GM19395 (cell line): ENCODE measurements at regions not wholly inside any gene's neighbourhood (a gene's known extent, or its start where the extent isn't known, plus 50 kb on each side); places are given as distances from the start of the nearest gene placed in this dataset.

Source experiments
- ATAC-seq: cut with Tn5 transposase; IDR thresholded peaks from one replicate; pipeline ENCODE4 v1.9.1; 2021; ENCODE audit warnings: mild to moderate bottlenecking, moderate library complexity; ENCODE audit not compliant: unreplicated experiment

DNA sequence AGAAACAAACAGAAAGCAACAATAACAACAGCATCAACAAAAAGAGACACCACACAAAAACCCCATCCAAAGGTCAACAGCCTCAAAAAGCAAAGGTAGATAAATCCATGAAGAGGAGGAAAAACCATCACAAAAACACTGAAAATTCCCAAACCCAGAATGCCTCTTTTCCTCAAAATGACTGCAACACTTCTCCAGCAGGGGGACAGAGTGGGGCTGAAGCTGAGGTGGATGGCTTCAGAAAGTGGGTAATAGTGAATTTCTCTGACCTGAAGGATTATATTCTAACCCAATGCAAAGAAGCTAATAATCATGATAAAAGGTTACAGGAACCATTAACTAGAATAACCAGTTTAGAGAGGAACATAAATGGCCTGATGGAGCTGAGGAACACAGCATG lies 888.2 kb downstream of the RAB28 start:
- ATAC-seq: no peak

DNA sequence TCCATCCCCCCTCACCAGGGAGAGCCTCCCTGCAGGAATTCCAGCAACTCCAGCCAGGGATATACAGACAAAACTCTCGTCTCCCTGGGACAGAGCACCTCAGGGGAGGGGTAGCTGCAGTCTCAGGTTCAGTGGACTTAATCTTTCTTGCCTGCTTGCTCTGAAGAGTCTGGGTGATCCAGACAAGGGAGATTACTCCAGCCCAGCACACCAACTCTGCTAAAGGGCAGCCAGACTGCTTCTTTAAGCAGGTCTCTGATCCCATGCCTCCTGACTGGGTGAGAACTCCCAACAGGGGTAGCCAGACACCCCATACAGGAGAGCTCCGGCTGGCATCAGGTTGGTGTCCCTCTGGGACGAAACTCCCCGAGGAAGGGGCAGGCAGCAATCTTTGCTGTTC lies 888.7 kb downstream of the RAB28 start:
- no peak for ATAC-seq

DNA sequence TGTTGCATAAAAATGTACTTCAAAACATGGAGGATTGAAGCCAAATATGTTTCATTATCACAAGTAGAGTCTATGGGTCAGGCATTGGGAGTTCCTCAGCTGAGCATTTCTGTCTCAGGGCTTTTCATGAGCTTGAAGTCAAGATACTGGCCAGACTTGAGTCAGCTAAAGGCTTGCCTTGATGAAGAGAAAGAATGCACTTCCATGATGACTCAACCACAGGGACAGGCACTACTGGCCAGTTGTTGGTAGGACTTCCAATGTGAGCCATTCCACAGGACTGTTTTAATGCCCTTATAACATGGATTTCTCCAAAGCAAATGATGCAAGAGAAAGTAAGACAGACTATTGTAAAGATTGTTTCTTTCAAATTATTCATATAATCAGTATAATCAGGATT lies 895.6 kb downstream of the RAB28 start:
- no peak for ATAC-seq

DNA sequence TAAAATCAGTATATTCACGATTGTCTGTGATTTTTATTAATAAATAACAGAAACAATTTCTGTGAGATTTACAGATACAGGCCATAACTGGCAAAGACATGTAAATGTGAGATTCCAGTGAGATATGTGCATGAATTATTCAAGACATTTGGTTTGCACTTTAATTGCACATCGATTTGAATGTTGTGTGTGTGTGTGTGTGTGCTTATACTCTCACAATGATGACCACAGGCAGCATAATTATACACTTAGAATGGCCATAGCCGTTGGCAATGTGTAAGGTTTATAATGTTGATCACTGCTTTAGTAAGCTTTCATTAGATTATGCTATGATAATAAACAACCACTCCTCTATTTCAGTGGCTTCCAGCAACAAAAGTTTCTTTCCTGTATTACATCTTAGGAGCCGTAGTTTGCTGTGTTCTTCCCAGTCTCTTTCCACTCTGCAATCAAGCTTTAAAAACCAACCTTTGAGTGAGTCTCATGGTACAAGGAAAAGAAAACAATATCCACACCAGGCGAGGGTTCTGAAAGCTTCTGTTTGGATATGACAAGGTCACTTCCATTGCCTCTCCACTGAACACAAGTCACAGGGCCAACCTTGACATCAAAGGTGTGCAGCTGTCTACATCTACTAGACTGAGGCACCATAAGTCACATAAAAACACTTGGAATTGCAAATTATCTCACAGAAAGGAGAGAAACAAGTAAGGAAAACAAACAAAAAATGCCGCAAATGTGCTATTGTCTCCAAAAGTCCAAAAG lies 897.7 kb downstream of the RAB28 start:
- ATAC-seq: no peak

DNA sequence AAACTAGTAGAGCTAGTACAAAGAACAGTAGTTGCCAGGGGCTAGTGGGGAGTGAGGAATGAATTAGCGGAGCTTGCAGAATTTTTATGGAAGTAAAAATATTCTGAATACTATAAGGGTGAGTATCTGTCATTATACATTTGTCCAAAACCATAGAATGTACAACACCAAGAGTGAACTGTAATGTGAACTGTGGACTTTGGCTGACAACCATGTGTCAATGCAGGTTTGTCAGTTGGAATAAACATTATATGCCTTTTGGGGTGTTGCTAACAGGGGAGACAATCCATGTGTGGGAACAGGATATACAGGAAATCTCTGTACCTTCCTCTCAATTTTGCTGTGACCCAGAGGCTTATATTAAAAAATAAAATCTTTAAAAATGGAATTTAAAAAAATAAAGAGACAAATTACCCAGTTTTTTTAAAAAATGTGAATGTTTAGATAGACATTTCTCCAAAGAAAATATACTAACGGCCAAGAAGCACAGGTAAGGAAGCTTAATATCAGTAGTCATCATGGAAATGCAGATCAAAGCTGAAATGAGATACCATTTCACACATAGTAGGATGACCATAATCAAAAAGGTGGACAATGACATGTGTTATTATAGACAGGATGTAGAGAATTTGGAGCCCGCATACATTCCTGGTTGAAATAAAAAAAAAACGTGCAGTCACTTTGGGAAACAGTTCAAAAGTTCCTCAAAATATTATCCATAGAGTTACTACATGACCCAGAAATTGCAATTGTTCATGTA lies 899.8 kb downstream of the RAB28 start:
- ATAC-seq: no peak

DNA sequence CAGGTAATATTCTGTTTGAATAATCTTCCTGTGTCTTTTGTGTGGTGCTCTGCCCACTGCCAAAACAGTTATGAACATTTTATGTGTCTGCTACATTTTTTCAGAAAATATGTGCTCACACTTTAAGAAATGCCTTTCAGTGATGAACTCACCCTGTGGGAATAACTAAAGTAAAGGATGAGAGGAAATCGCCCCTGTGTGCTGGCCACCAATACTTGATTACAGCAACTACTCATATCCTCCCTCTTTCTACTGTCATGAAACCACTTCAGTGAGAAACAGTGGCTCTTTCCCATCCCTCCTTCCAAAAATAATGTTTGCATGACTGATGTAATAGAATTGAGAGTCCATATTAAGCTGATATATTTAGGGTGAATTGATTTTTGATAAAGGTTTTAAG lies 900.9 kb downstream of the RAB28 start:
- ATAC-seq: no peak

DNA sequence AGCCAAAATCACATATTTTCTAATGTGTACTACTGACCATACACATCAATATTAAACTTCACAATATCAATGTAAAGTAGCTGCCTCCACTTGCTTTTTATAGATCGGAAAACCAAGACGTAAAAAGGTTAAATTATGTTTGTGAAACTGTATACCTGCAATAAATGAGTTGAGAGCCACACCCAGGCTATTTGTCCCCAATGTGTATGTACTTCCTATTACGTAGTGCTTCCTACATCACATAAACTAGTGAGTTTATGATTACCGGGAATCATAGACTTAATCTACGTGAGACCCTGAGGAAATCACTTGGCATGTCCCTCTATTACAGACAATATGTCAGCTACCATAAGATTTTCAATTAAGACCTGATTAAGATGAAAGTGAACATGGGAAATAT lies 903.4 kb downstream of the RAB28 start:
- no peak for ATAC-seq

DNA sequence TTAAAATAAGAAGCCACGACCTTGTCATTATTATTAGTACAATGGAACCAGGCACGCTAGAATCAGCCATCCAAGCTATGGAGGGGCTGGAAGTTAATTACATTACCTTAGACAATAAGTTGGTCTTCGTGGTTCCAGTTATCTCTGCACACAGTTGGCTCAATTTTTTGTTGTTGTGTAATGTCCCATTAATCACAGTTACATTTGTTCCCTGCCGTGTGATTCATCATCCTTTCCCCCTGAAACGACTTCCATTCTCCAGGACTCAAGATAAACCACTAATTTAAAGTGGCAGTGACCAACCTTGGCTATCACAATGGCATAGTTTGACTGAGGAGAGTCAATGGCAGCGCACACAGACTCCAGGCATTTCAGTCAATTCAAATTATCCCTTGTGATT lies 905.0 kb downstream of the RAB28 start:
- ATAC-seq: no peak

DNA sequence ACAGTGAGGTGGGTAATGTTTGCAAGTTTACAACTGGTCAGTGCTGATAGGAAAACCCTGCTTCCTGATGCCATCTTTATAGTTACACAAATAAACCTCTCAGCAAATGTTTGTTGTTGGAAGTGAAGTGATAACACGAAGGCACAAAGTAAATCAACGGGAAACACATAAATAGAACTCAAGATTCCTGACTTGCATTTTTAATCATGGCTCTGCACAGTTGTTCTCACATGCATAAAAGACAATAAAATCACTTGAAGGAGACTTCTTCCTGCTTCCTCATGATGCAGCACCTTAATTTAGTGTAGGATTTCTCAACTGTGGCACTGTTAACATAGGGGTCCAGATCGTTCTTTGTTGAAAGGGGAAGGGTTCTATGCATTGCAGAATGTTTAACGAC lies 907.7 kb downstream of the RAB28 start:
- no peak for ATAC-seq

DNA sequence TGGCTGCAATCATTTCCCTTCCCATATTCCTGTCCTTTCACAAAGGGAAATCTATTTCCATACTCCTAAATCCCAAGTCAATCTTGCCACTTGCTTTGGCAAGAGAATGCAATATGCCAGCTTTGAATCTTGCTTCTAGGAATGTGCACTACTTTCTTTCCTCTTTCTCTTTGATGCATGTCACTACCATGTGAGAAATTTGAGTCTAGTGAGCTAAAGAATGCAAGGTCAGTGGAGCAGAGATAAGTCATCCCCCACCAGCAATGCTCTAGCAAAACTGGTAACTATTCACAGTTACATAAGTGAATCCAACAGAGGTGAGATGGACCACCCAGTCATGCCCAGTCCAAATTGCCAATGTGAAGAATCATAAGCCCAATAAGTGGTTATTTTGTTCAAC lies 910.4 kb downstream of the RAB28 start:
- ATAC-seq: no peak

DNA sequence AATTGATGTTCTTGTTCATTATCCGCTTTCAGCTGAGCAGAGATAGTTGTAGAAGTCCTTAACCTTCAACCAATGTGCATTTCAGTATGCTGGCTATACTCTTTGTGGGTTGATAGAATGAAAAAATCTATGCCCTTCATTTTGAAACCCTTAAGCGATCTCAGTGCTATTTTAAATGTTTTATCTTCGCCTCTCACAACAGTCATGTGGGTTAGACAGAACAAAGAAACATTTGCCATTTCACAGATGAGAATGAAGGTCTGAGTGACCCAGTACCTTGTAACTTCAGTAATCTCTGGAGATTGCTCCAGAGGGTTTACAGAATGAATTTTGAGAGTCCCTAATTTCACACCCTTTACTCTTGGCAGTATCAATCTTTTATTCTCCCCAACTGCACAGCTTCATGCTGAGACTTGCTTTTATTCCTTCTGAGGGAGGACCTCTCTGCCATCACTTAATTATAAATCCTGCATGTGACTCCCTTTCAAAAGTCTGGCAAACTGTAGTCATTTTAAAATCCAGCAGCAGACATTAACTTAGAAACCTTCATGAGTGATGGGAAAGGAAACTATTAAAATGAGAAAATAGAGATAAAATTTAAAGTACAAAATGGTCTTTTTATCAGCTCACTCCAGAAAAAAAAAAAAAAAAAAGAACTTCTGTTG lies 921.5 kb downstream of the RAB28 start:
- ATAC-seq: no peak

DNA sequence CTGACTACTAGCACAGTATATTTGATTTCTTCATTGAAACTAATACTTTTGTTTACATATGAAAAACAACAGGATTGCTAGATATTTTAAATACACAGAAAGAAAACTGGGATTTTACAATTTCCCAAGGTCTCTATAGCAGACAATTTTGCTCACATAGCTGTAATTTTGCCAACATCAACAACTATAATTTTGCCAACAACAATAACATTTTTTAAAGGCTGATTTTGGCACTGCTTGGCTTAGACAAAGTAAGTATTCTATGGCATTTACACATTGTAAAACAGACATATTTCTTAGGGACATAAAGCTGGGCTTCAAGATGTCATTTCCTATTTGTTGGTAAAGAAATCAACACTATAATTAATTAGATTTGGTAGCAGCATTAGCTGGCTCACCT lies 922.1 kb downstream of the RAB28 start:
- no peak for ATAC-seq

DNA sequence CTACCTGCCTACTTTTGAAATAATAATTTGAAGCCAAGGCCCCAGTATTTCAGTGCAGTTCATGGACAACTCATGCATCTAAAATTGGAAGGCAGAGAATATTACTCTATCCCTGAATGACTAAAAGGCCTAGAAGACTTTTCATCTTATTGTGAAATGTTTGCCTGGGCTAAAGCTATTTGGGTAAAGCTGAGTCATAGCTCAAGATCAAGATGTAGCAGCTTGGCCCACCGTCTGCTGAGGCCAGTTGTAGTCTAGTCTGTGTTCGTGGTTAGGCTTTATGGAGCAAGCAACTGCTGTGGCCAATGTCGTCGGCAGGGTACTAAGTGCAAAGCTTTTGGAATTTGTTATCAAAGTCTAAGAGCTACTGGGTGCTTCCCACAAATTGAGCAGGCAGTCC lies 929.1 kb downstream of the RAB28 start:
- no peak for ATAC-seq

DNA sequence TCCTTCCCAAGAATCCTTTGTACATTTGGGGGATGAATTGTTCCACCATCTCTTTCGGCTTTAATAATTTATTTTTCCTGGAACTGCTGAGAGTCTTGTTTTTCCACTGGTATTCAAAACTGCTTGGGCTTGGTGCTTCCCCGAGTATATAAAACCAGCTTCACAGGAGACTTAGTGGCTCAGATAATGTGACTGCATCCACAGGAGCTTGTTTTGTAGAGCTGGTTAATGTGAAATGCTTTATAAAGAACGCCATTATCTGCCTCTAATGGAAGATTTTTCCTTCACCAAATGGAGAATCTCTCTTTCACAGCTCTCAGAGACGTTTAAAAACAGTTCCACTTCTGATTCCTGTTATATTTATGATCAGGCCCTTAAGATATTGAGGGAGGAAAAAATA lies 935.5 kb downstream of the RAB28 start:
- no peak for ATAC-seq

DNA sequence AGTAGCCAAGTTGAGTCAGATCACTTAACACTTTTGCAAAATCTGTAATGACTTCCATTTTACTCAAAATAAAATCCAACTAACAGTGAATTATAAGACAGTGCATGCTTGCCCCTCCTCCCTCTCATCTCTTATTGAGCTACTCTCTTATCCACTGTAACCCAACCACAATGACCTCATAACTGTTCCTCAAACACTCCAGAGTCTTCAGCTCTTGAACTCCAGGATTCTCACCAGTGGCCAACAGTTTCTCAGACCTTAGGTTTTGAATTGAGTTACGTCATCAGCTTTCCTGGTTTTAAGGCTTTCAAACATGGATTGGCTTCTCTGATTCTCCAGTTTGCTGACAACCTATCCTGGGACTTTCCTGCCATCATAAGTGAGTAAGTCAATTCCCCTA lies 938.3 kb downstream of the RAB28 start:
- no peak for ATAC-seq

DNA sequence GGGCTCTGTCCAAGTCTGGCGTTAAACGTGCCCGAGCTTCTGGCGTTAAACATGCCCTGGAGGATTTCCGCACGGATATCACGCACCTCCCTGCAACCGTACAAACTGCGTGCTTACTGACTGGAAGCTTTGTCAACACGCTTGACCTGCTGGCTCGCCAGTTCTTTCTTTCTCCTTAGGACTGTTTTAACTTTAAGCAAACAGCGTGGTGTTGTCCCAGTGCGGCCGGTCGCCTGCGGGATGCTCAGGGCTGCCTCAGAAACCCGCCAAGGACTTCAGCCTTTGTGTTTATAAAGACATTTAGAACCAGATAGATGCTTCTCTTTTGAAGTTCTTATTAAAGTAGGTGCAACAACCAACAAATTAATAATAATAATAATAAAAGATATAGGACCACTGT lies 946.0 kb downstream of the RAB28 start:
- no peak for ATAC-seq

DNA sequence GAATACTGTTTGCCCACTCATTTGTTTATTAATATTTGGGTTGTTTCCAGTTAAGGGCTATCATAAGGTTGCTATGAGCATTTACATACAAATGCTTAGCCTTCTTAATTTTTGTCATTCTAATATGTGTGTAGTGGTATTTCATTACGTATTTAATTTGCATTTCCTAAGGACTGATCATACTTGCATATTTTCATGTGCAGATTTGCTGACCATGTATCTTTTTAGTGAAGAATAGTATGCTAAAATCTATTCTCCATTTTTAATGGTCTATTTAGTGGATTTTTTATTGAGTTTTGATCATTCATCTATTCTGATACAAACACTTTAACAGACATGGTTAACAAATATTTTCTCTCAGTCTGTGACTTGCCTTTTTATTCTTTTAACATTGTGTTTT lies 949.5 kb downstream of the RAB28 start:
- ATAC-seq: no peak

DNA sequence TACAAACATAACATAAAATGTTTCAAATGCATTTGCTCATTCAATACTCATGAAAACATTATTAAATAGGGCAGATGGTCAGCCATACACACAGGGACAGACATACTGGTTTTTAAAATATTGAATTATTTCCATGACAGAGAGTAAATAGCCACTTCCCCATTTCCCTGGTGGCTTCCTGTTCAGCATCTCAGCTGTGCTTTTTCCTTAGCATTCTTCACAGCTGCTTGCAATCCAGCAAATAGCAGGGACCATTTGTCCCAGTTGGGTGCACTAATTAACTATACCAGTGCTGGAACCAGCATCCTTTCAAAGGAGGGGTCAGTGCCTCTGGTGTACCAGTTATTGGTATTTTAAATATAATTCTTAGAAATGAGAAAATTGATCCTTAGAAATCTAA lies 964.7 kb downstream of the RAB28 start:
- no peak for ATAC-seq

DNA sequence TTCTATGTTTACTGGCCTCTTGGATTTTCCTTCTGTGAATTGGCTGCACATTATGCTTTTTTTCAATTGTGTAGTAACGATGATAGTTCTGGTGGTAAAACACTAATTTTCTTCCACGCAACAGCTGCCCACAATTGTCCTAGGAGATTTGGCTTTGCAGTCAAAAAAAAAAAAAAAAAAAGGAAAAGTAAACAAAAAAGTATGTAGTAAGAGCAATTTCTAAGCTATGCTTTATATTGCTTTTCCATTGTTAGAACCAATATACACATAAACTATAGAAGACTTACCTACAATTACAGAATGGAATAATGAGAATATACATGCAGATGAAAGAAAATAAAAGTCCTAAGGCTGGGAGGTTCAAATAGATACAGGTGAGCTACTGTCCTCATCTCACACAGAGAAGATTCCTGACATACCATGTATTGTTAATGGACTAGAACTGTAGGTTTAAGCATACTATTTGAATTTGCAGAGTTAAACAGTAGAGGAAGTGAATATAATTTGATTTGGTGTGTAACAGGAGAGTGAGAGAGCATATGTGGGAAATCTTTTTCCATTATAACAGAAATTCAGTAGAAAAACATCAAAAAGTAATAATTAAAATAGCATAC lies 976.2 kb downstream of the RAB28 start:
- no peak for ATAC-seq

DNA sequence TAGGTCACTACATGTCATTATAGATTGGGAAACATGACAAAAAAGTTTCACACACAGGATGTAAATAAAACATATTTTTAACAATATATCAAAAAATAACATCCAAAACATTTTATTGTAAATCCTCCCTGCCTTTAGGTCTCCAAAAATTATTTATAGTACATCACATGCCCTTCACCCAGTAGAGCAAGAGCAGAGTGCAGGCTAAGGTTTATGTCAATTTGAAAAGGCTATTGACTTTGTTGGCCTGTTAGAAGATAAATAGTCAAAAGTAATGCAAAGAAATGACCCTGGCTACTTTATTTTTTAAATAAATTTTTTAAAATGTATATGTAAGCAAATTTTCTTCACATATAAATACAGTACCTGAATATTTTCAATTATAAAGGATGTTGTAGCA lies 983.7 kb downstream of the RAB28 start:
- no peak for ATAC-seq

DNA sequence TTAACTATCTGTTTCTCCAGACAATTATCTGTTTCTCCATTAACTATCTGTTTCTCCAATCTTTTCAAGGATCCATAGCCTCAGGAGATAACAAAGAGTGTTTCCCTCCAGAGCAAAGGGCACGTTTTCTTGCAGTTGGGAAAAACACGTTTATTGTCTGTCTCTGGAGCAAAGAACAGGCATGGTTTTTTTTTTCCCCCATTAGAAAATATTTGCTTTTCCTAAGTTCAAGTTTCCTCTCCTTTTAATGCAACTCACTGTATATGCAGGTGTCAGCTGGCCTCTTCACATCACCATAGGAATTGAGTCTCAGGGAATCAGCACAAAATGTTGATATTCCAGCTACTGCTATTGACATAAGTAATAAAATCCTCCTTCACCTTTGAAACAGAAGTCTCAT lies 984.4 kb downstream of the RAB28 start:
- ATAC-seq: no peak

DNA sequence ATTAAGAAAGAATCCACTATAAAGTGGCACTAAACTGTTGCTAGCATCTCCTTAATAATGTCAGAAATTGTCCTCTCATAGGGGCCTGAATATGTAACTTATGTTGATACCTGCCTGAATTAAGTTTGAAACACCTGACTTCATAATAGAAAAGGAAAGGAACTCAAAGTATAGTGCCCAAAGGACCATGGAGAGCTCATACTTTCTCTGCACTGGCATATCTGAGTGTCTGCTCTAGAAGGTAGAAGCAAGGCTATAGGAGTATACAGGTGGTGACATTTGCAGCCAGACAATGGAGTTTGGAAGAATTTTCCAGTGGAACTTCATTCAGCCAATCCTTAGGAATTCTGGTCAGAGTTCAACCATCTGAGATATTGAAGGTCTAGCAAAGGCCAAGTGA lies 988.9 kb downstream of the RAB28 start:
- ATAC-seq: no peak
